ENCODE measurements at regions not wholly inside any gene's neighbourhood (a gene's known extent, or its start where the extent isn't known, plus 50 kb on each side); places are given as distances from the start of the nearest gene placed in this dataset.

GRCh38 chr14:104304451-104305351 lies 166.3 kb downstream of the KIF26A start (continued):
- TF ChIP-seq CTCF (IDR thresholded peaks at IDR 0.05) (no peak), GRHL2 (CRISPR knock-in tag; IDR thresholded peaks at IDR 0.05; ENCODE audit: insufficient replicate concordance, severe bottlenecking) (no peak), USF1 (CRISPR knock-in tag; IDR thresholded peaks at IDR 0.05) (no peak), HMGA2 (CRISPR knock-in tag; IDR thresholded peaks at IDR 0.05) (no peak), ZNF263 (CRISPR knock-in tag; IDR thresholded peaks at IDR 0.05; ENCODE audit: low read depth) (no peak), SMAD4 (CRISPR knock-in tag; IDR thresholded peaks at IDR 0.05) (no peak), SOX15 (CRISPR knock-in tag; IDR thresholded peaks at IDR 0.05) (no peak), JAZF1 (CRISPR knock-in tag; IDR thresholded peaks at IDR 0.05) (no peak), SP1 (CRISPR knock-in tag; conservative IDR thresholded peaks at IDR 0.05) (no peak)

- Mint-ChIP-seq H3K4me3 (no peak overlapping the region), H3K27ac (no peak overlapping the region), H3K4me1 (no peaks in the 10 kb centered on the region), H3K27me3 (ENCODE audit: low read depth) (peaks cover 4% of the 10 kb centered on the region; the same call in 1 of the 2 replicates), H3K9me3 (peaks cover 5% of the 10 kb centered on the region), H3K36me3 (peaks cover 5% of the 10 kb centered on the region)
- ChIA-PET CTCF (interaction anchor here (1.8 kb wide), 1 partner anchor 37 kb away, joined by 6 read pairs; no protein-coding TSS in a partner anchor), POLR2A (no interaction called here)
- no peak for TF ChIP-seq NFATC4 (CRISPR knock-in tag; IDR thresholded peaks at IDR 0.05)
- no peak for TF ChIP-seq GTF2I (CRISPR knock-in tag; conservative IDR thresholded peaks at IDR 0.05)
- no peak for TF ChIP-seq MYBL2 (CRISPR knock-in tag; IDR thresholded peaks at IDR 0.05)
- no peak for TF ChIP-seq JAZF1 (CRISPR knock-in tag; IDR thresholded peaks at IDR 0.05)
- TF ChIP-seq ZNF317 (CRISPR knock-in tag; IDR thresholded peaks at IDR 0.05; ENCODE audit: borderline replicate concordance, low read depth) = no peak
- TF ChIP-seq CREM (CRISPR knock-in tag; IDR thresholded peaks at IDR 0.05) = no peak
- no peak for TF ChIP-seq CTCF (IDR thresholded peaks at IDR 0.05)
- no peak for TF ChIP-seq MAX (CRISPR knock-in tag; IDR thresholded peaks at IDR 0.05)
- no peak for TF ChIP-seq GRHL2 (CRISPR knock-in tag; IDR thresholded peaks at IDR 0.05; ENCODE audit: insufficient replicate concordance, severe bottlenecking)
- no peak for TF ChIP-seq HMGA2 (CRISPR knock-in tag; IDR thresholded peaks at IDR 0.05)
- no peak for TF ChIP-seq ZNF512 (CRISPR knock-in tag; IDR thresholded peaks at IDR 0.05; ENCODE audit: borderline replicate concordance)
- no peak for TF ChIP-seq ESRRA (CRISPR knock-in tag; IDR thresholded peaks at IDR 0.05; ENCODE audit: borderline replicate concordance)
- ATAC-seq = no peak
- no peak for DNase-seq (ENCODE audit: low spot score)
Observed at GRCh38 chr14:104305511-104306449, 167.4 kb downstream of the KIF26A start.

Measured in WTC11 (cell line).